Mesendoderm (in vitro differentiated cells): ENCODE measurements at regions not wholly inside any gene's neighbourhood (a gene's known extent, or its start where the extent isn't known, plus 50 kb on each side); places are given as distances from the start of the nearest gene placed in this dataset.

Experiments
- DNase-seq: peaks from one replicate; pipeline ENCODE4 v3.0.0; 2013
- H2AK5ac ChIP-seq: 2 replicates; pipeline ENCODE4 v1.6.1; 2013; ENCODE audit warnings: low read length, inconsistent platforms
- H2BK120ac ChIP-seq: 2 replicates; pipeline ENCODE4 v1.6.1; 2013; ENCODE audit warnings: low read depth, mild to moderate bottlenecking, low read length, moderate library complexity, mixed read lengths
- H2BK15ac ChIP-seq: replicated peaks from 2 replicates; pipeline ENCODE4 v1.6.1; 2013; ENCODE audit warnings: low read depth, mild to moderate bottlenecking, moderate library complexity
- H2BK5ac ChIP-seq: 2 replicates; pipeline ENCODE4 v1.6.1; 2013; ENCODE audit warnings: low read length, inconsistent platforms
- H3K18ac ChIP-seq: 2 replicates; pipeline ENCODE4 v1.6.1; 2013; ENCODE audit warnings: mild to moderate bottlenecking, low read length, mixed read lengths
- H3K23ac ChIP-seq: one replicate; pipeline ENCODE4 v1.6.1; 2013; ENCODE audit warnings: low read length
- H3K27ac ChIP-seq: 2 replicates; pipeline ENCODE4 v1.5.1; 2013; ENCODE audit warnings: low read depth, mild to moderate bottlenecking, inconsistent platforms, low read length, moderate library complexity
- H3K27me3 ChIP-seq: 2 replicates; pipeline ENCODE4 v1.6.1; 2013; ENCODE audit warnings: low read length, control low read depth, mild to moderate bottlenecking, inconsistent platforms; ENCODE audit not compliant: insufficient read depth, poor library complexity
- H3K36me3 ChIP-seq: 2 replicates; pipeline ENCODE4 v1.6.1; 2013; ENCODE audit warnings: low read length, inconsistent platforms; ENCODE audit not compliant: control insufficient read depth, insufficient read depth
- H3K4ac ChIP-seq: one replicate; pipeline ENCODE4 v1.6.1; 2013; ENCODE audit warnings: low read depth, mild to moderate bottlenecking, low read length, moderate library complexity
- H3K4me1 ChIP-seq: 2 replicates; pipeline ENCODE4 v1.6.1; 2013; ENCODE audit warnings: low read depth, low read length, inconsistent platforms; ENCODE audit not compliant: control insufficient read depth
- H3K4me2 ChIP-seq: 2 replicates; pipeline ENCODE4 v1.6.1; 2013; ENCODE audit warnings: low read length
- H3K4me3 ChIP-seq: 2 replicates; pipeline ENCODE4 v1.5.1; 2013; ENCODE audit warnings: mild to moderate bottlenecking, low read length
- H3K56ac ChIP-seq: one replicate; pipeline ENCODE4 v1.6.1; 2013; ENCODE audit warnings: low read length
- H3K79me1 ChIP-seq: 2 replicates; pipeline ENCODE4 v1.6.1; 2013; ENCODE audit warnings: low read length, inconsistent platforms
- H3K79me2 ChIP-seq: 2 replicates; pipeline ENCODE4 v1.6.1; 2013; ENCODE audit warnings: mild to moderate bottlenecking, low read length; ENCODE audit not compliant: control insufficient read depth, insufficient read depth
- H3K9ac ChIP-seq: 2 replicates; pipeline ENCODE4 v1.6.1; 2013; ENCODE audit warnings: low read length, inconsistent platforms
- H4K5ac ChIP-seq: one replicate; pipeline ENCODE4 v1.6.1; 2013; ENCODE audit warnings: low read length
- H4K8ac ChIP-seq: one replicate; pipeline ENCODE4 v1.6.1; 2013; ENCODE audit warnings: low read depth, mild to moderate bottlenecking, control low read depth, low read length, moderate library complexity
- whole genome bisulfite sequencing: extraction: QIAGEN DNeasy Blood & Tissue Kit; methylation state at CpG from one replicate; pipeline ENCODE4 v1.1.7; 2013; ENCODE audit warnings: low lambda C conversion rate, missing lambda C conversion rate; ENCODE audit not compliant: insufficient coverage; ENCODE audit errors: extremely low coverage; 5-methylcytosine and 5-hydroxymethylcytosine counted together

GRCh38 chrX:73289039-73289438 lies 74.4 kb upstream of the NAP1L2 start:
- DNase-seq, result peak; percentile 52
- Histone ChIP-seq H3K4me2 (no peak overlapping the region), H3K27me3 (no peaks in the 10 kb centered on the region), H2BK15ac (no peak overlapping the region), H3K23ac (no peak overlapping the region), H3K18ac (no peak overlapping the region), H3K4me3 (no peak overlapping the region), H3K9ac (no peak overlapping the region), H3K4ac (no peak overlapping the region), H3K79me2 (no peaks in the 10 kb centered on the region), H2BK5ac (no peak overlapping the region), H3K56ac (peak overlapping the region; percentile 15), H4K8ac (no peak overlapping the region), H2AK5ac (no peak overlapping the region), H2BK120ac (no peak overlapping the region), H3K4me1 (no peaks in the 10 kb centered on the region), H3K36me3 (no peaks in the 10 kb centered on the region), H3K27ac (no peak overlapping the region), H3K79me1 (no peaks in the 10 kb centered on the region), H4K5ac (no peak overlapping the region)
- no CpG with 5 or more reads among the region's 7 CpGs for WGBS

DNA sequence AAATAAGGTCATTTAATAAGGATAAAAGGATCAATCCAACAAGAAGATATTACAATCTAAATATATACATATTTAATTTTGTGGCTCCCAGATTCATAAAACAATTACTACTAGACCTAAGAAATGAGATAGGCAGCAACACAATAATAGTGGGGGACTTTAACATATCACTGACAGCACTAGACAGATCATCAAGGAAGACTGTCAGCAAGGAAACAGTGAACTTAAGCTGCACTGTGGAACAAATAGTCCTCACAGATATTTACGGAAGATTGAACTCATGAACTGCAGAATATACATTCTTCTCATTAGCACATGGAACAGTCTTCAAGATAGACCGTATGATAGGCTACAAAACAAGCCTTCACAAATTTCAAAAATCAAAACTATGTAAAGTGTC lies 56.1 kb upstream of the NAP1L2 start:
- H2AK5ac ChIP-seq, result no peak overlapping the region
- no peak overlapping the region for H3K4ac ChIP-seq
- H3K36me3 ChIP-seq, result no peaks in the 10 kb centered on the region
- WGBS, result no CpG with 5 or more reads among the region's 2 CpGs
- H3K9ac ChIP-seq, result no peak overlapping the region
- H2BK15ac ChIP-seq, result no peak overlapping the region
- no peak overlapping the region for H3K18ac ChIP-seq
- H3K79me2 ChIP-seq, result no peaks in the 10 kb centered on the region
- H2BK120ac ChIP-seq, result no peak overlapping the region
- no peak overlapping the region for H3K4me3 ChIP-seq
- H2BK5ac ChIP-seq, result no peak overlapping the region
- H3K4me2 ChIP-seq, result no peak overlapping the region
- H3K27me3 ChIP-seq, result no peaks in the 10 kb centered on the region
- DNase-seq, result no peak
- no peaks in the 10 kb centered on the region for H3K79me1 ChIP-seq
- H3K27ac ChIP-seq, result no peak overlapping the region
- H4K8ac ChIP-seq, result no peak overlapping the region
- no peak overlapping the region for H4K5ac ChIP-seq
- H3K56ac ChIP-seq, result no peak overlapping the region
- H3K4me1 ChIP-seq, result no peaks in the 10 kb centered on the region
- no peak overlapping the region for H3K23ac ChIP-seq

DNA sequence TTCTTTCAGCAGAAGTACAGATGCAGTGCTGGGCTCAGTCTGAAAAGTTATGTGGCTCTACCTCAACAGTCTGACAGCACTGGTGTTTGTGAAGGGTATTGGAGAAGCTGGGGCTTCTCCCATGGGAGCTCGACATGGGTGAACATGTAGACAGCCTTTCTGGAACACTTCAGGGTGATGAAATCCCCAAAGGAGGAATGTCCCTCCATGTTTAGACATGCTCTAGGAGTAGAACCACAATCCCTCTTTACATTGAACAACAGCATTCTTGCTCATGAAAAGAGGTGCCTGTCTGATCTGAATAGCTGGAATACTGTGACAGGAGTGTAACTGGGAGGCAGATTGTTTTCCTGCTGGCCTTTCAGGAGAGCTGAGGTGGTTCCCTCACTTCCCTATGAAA lies 53.8 kb upstream of the NAP1L2 start:
- H3K4me3 ChIP-seq, result no peak overlapping the region
- H3K36me3 ChIP-seq, result no peaks in the 10 kb centered on the region
- H2BK5ac ChIP-seq, result no peak overlapping the region
- no peaks in the 10 kb centered on the region for H3K27me3 ChIP-seq
- no peak overlapping the region for H2BK15ac ChIP-seq
- no peak overlapping the region for H3K23ac ChIP-seq
- no CpG with 5 or more reads among the region's 1 CpG for WGBS
- no peak overlapping the region for H2BK120ac ChIP-seq
- H3K4me1 ChIP-seq, result no peaks in the 10 kb centered on the region
- H3K9ac ChIP-seq, result no peak overlapping the region
- H3K79me2 ChIP-seq, result no peaks in the 10 kb centered on the region
- H3K18ac ChIP-seq, result no peak overlapping the region
- no peak overlapping the region for H3K4ac ChIP-seq
- DNase-seq, result no peak
- no peak overlapping the region for H3K27ac ChIP-seq
- H4K8ac ChIP-seq, result no peak overlapping the region
- H2AK5ac ChIP-seq, result no peak overlapping the region
- no peak overlapping the region for H3K56ac ChIP-seq
- H3K79me1 ChIP-seq, result no peaks in the 10 kb centered on the region
- no peak overlapping the region for H3K4me2 ChIP-seq
- H4K5ac ChIP-seq, result no peak overlapping the region

- Histone ChIP-seq H2BK15ac (no peak overlapping the region), H3K23ac (no peak overlapping the region), H3K36me3 (no peaks in the 10 kb centered on the region), H3K4me3 (no peak overlapping the region), H2BK5ac (no peak overlapping the region), H3K56ac (no peak overlapping the region), H3K79me2 (no peaks in the 10 kb centered on the region), H4K8ac (no peak overlapping the region), H3K4ac (no peak overlapping the region), H3K9ac (no peak overlapping the region), H2BK120ac (no peak overlapping the region), H3K4me2 (no peak overlapping the region), H3K4me1 (no peaks in the 10 kb centered on the region), H2AK5ac (no peak overlapping the region), H3K27ac (no peak overlapping the region), H3K18ac (no peak overlapping the region), H4K5ac (no peak overlapping the region), H3K79me1 (no peaks in the 10 kb centered on the region), H3K27me3 (no peaks in the 10 kb centered on the region)
- no peak for DNase-seq
These were observed 53.3 kb upstream of the NAP1L2 start for GRCh38 chrX:73267979-73268378.

GRCh38 chrX:73267206-73267605 lies 52.6 kb upstream of the NAP1L2 start:
- H3K4me1 ChIP-seq, result no peaks in the 10 kb centered on the region
- H3K23ac ChIP-seq, result no peak overlapping the region
- H3K18ac ChIP-seq, result no peak overlapping the region
- H2AK5ac ChIP-seq, result no peak overlapping the region
- H3K27ac ChIP-seq, result no peak overlapping the region
- H2BK120ac ChIP-seq, result no peak overlapping the region
- no peak overlapping the region for H3K4me2 ChIP-seq
- no peak overlapping the region for H3K4ac ChIP-seq
- DNase-seq, result no peak
- no peaks in the 10 kb centered on the region for H3K27me3 ChIP-seq
- H3K36me3 ChIP-seq, result no peaks in the 10 kb centered on the region
- H3K9ac ChIP-seq, result no peak overlapping the region
- H2BK15ac ChIP-seq, result no peak overlapping the region
- no peak overlapping the region for H2BK5ac ChIP-seq
- H3K79me2 ChIP-seq, result no peaks in the 10 kb centered on the region
- H4K5ac ChIP-seq, result no peak overlapping the region
- H3K4me3 ChIP-seq, result no peak overlapping the region
- H3K56ac ChIP-seq, result no peak overlapping the region
- no peaks in the 10 kb centered on the region for H3K79me1 ChIP-seq
- no peak overlapping the region for H4K8ac ChIP-seq

DNA sequence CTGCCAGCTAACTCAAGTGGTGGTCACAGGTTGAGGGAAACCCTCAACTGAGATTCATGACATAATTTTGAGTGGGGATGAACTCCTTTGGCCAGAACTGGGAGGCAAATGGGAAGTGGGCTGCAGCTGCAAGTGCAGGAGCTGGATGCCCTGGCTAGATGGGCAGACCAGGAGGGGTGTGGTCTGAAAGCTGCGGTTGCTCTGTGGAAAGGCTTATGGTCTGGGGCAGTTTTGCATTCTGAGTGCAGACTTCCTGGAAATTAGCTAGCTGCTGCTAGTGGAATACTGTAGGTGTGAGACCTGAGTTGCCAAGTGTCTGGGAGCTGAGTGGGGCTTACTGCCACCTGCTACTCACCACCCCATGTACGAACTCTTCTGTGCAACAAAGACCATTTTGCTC lies 52.1 kb upstream of the NAP1L2 start:
- Histone ChIP-seq H4K5ac (no peak overlapping the region), H4K8ac (no peak overlapping the region), H2BK15ac (no peak overlapping the region), H3K4ac (no peak overlapping the region), H3K4me1 (no peaks in the 10 kb centered on the region), H3K4me3 (no peak overlapping the region), H3K27me3 (no peaks in the 10 kb centered on the region), H3K9ac (no peak overlapping the region), H3K56ac (no peak overlapping the region), H3K27ac (no peak overlapping the region), H3K23ac (no peak overlapping the region), H3K4me2 (no peak overlapping the region), H2BK5ac (no peak overlapping the region), H3K79me1 (no peaks in the 10 kb centered on the region), H2BK120ac (no peak overlapping the region), H3K18ac (no peak overlapping the region), H3K36me3 (no peaks in the 10 kb centered on the region), H2AK5ac (no peak overlapping the region), H3K79me2 (no peaks in the 10 kb centered on the region)
- no peak for DNase-seq
- WGBS, result no CpG with 5 or more reads among the region's 2 CpGs
